HG03064 (cell line): ENCODE measurements at regions not wholly inside any gene's neighbourhood (a gene's known extent, or its start where the extent isn't known, plus 50 kb on each side); places are given as distances from the start of the nearest gene placed in this dataset.

Experiments used
- ATAC-seq: cut with Tn5 transposase; IDR thresholded peaks from one replicate; pipeline ENCODE4 v1.9.1; 2021; ENCODE audit warnings: low read depth; ENCODE audit not compliant: unreplicated experiment

GRCh38 chr18:60656553-60656952, 284.0 kb upstream of the MC4R start:
- ATAC-seq, result no peak

GRCh38 chr18:60662491-60662890, 289.9 kb upstream of the MC4R start:
- ATAC-seq, result no peak

GRCh38 chr18:60663060-60663989, 290.8 kb upstream of the MC4R start:
- no peak for ATAC-seq

- ATAC-seq, result no peak
Observed at GRCh38 chr18:60664736-60665135, 292.2 kb upstream of the MC4R start.

- ATAC-seq, result no peak
Observed at GRCh38 chr18:60667016-60667415, 294.4 kb upstream of the MC4R start.

- no peak for ATAC-seq
Observed at GRCh38 chr18:60668583-60668982, 296.0 kb upstream of the MC4R start.

- ATAC-seq, result no peak
Observed at GRCh38 chr18:60669938-60670337, 297.4 kb upstream of the MC4R start.

GRCh38 chr18:60671021-60671420, 298.4 kb upstream of the MC4R start:
- ATAC-seq, result no peak

- ATAC-seq, result no peak
Observed at GRCh38 chr18:60675126-60675525, 302.6 kb upstream of the MC4R start.

- ATAC-seq, result no peak
Observed at GRCh38 chr18:60675801-60676200, 303.2 kb upstream of the MC4R start.

GRCh38 chr18:60676815-60677214, 304.2 kb upstream of the MC4R start:
- ATAC-seq, result no peak

GRCh38 chr18:60684843-60685513, 312.4 kb upstream of the MC4R start:
- ATAC-seq, result no peak

GRCh38 chr18:60686142-60686541, 313.6 kb upstream of the MC4R start:
- no peak for ATAC-seq

GRCh38 chr18:60691061-60691460, 318.5 kb upstream of the MC4R start:
- no peak for ATAC-seq

- no peak for ATAC-seq
Observed at GRCh38 chr18:60693426-60693825, 320.9 kb upstream of the MC4R start.

GRCh38 chr18:60698901-60699300, 326.3 kb upstream of the MC4R start:
- no peak for ATAC-seq

GRCh38 chr18:60722742-60723141, 350.2 kb upstream of the MC4R start:
- ATAC-seq, result no peak

GRCh38 chr18:60732143-60732542, 359.6 kb upstream of the MC4R start:
- no peak for ATAC-seq

- ATAC-seq, result no peak
Observed at GRCh38 chr18:60739212-60739611, 366.6 kb upstream of the MC4R start.

GRCh38 chr18:60740313-60740712, 367.7 kb upstream of the MC4R start:
- no peak for ATAC-seq

GRCh38 chr18:60746491-60746890, 373.9 kb upstream of the MC4R start:
- ATAC-seq, result no peak

GRCh38 chr18:60746919-60747318, 374.3 kb upstream of the MC4R start:
- no peak for ATAC-seq
